HEK293 (cell line): ENCODE measurements at regions not wholly inside any gene's neighbourhood (a gene's known extent, or its start where the extent isn't known, plus 50 kb on each side); places are given as distances from the start of the nearest gene placed in this dataset.

Experiments
- CTCF ChIA-PET: fragments of 350-600 bp; formaldehyde crosslinking; extraction: SDS; loops from one replicate; lab custom pipeline; 2021; ENCODE audit warnings: antibody characterized with exemption; lab: Yijun Ruan, JAX
- POLR2A ChIA-PET: fragments of 300-600 bp; formaldehyde crosslinking; extraction: SDS; loops from one replicate; lab custom pipeline; 2020; ENCODE audit warnings: antibody characterized with exemption, inconsistent platforms; lab: Yijun Ruan, JAX
- H3K27ac ChIP-seq: fragments of 200-500 bp; sonication (Bioruptor generic); 2 replicates; pipeline ENCODE4 v1.5.1; 2014; ENCODE audit warnings: low read depth, low read length, control low read depth, inconsistent platforms; ENCODE audit errors: extremely low read depth
- H3K36me3 ChIP-seq, 2 experiments: fragments of 200-500 bp in 1 of 2; sonication (Bioruptor generic) in 1 of 2; 1 replicate in 1 of 2; 2 replicates in 1 of 2; pipeline ENCODE4 v1.5.1; 2014 to 2017; ENCODE audit warnings: inconsistent platforms in 2 of 2, low read length in 2 of 2; ENCODE audit not compliant: control insufficient read depth in 2 of 2, insufficient read depth in 1 of 2
- H3K4me1 ChIP-seq: fragments of 200-500 bp; sonication (Bioruptor generic); 2 replicates; pipeline ENCODE4 v1.5.1; 2014; ENCODE audit warnings: mild to moderate bottlenecking, low read length, inconsistent platforms; ENCODE audit not compliant: control insufficient read depth, insufficient read depth
- H3K4me3 ChIP-seq: 2 replicates; pipeline ENCODE4 v1.5.1; 2011; ENCODE audit warnings: low read depth, mild to moderate bottlenecking, control low read depth, low read length, moderate library complexity
- H3K9me3 ChIP-seq: fragments of 200-500 bp; sonication (Bioruptor generic); 2 replicates; pipeline ENCODE4 v1.5.1; 2014; ENCODE audit warnings: low read depth, low read length, inconsistent platforms; ENCODE audit not compliant: control insufficient read depth, insufficient read depth
- BCL11B ChIP-seq: fragments of 450-650 bp; formaldehyde crosslinking; IDR thresholded peaks from 2 replicates; pipeline ENCODE4 v1.5.1; 2016; ENCODE audit warnings: low read depth, missing biosample characterization, missing genetic modification characterization
- GLIS2 ChIP-seq: fragments of 450-650 bp; formaldehyde crosslinking; IDR thresholded peaks from 2 replicates; pipeline ENCODE4 v1.5.1; 2016; ENCODE audit warnings: missing biosample characterization, missing genetic modification characterization
- SCRT1 ChIP-seq: fragments of 450-650 bp; formaldehyde crosslinking; IDR thresholded peaks from 2 replicates; pipeline ENCODE4 v1.5.1; 2016; ENCODE audit warnings: missing biosample characterization, missing genetic modification characterization, borderline replicate concordance
- SP2 ChIP-seq: fragments of 450-650 bp; formaldehyde crosslinking; IDR thresholded peaks from 2 replicates; pipeline ENCODE4 v1.5.1; 2016; ENCODE audit warnings: missing biosample characterization, missing genetic modification characterization
- SP7 ChIP-seq: fragments of 450-650 bp; formaldehyde crosslinking; IDR thresholded peaks from 2 replicates; pipeline ENCODE4 v1.5.1; 2016; ENCODE audit warnings: missing biosample characterization, missing genetic modification characterization
- TRIM28 ChIP-seq: IDR thresholded peaks from 2 replicates; pipeline ENCODE4 v1.6.1; 2011; ENCODE audit warnings: low read length, control low read depth, borderline replicate concordance
- ZBTB17 ChIP-seq: fragments of 450-650 bp; formaldehyde crosslinking; IDR thresholded peaks from 2 replicates; pipeline ENCODE4 v1.5.1; 2016; ENCODE audit warnings: missing biosample characterization, missing genetic modification characterization
- ZBTB26 ChIP-seq: fragments of 450-650 bp; formaldehyde crosslinking; optimal IDR thresholded peaks from 2 replicates; pipeline ENCODE3; 2016; ENCODE audit warnings: missing biosample characterization, mild to moderate bottlenecking, missing genetic modification characterization
- ZBTB44 ChIP-seq: fragments of 450-650 bp; IDR thresholded peaks from 2 replicates; pipeline ENCODE4 v1.5.1; 2018; ENCODE audit warnings: missing biosample characterization, mild to moderate bottlenecking, missing genetic modification characterization
- ZFP41 ChIP-seq: fragments of 450-650 bp; formaldehyde crosslinking; IDR thresholded peaks from 2 replicates; pipeline ENCODE4 v1.5.1; 2016; ENCODE audit warnings: missing biosample characterization, missing genetic modification characterization, borderline replicate concordance
- ZNF155 ChIP-seq: fragments of 450-650 bp; formaldehyde crosslinking; IDR thresholded peaks from 2 replicates; pipeline ENCODE4 v1.5.1; 2016; ENCODE audit warnings: missing biosample characterization, missing genetic modification characterization
- ZNF174 ChIP-seq: fragments of 450-650 bp; formaldehyde crosslinking; IDR thresholded peaks from 2 replicates; pipeline ENCODE4 v1.5.0; 2017; ENCODE audit warnings: missing biosample characterization, mild to moderate bottlenecking, missing genetic modification characterization
- ZNF175 ChIP-seq: fragments of 450-650 bp; formaldehyde crosslinking; IDR thresholded peaks from 2 replicates; pipeline ENCODE4 v1.5.1; 2016; ENCODE audit warnings: missing biosample characterization, missing genetic modification characterization
- ZNF26 ChIP-seq: fragments of 450-650 bp; formaldehyde crosslinking; IDR thresholded peaks from 2 replicates; pipeline ENCODE4 v1.5.1; 2016; ENCODE audit warnings: missing biosample characterization, missing genetic modification characterization
- ZNF302 ChIP-seq: fragments of 450-650 bp; formaldehyde crosslinking; IDR thresholded peaks from 2 replicates; pipeline ENCODE4 v1.5.1; 2016; ENCODE audit warnings: missing biosample characterization, missing genetic modification characterization, low read depth
- ZNF37A ChIP-seq: fragments of 450-650 bp; IDR thresholded peaks from 2 replicates; pipeline ENCODE4 v1.5.1; 2018; ENCODE audit warnings: missing biosample characterization, missing genetic modification characterization
- ZNF391 ChIP-seq: fragments of 450-650 bp; formaldehyde crosslinking; IDR thresholded peaks from 2 replicates; pipeline ENCODE4 v1.5.1; 2016; ENCODE audit warnings: low read depth, missing biosample characterization, missing genetic modification characterization, borderline replicate concordance
- ZNF394 ChIP-seq: fragments of 450-650 bp; formaldehyde crosslinking; IDR thresholded peaks from 2 replicates; pipeline ENCODE4 v1.5.1; 2016; ENCODE audit warnings: missing biosample characterization, missing genetic modification characterization, mild to moderate bottlenecking, moderate library complexity, borderline replicate concordance
- ZNF48 ChIP-seq: fragments of 450-650 bp; formaldehyde crosslinking; IDR thresholded peaks from 2 replicates; pipeline ENCODE4 v1.5.1; 2016; ENCODE audit warnings: missing biosample characterization, missing genetic modification characterization
- ZNF529 ChIP-seq: fragments of 450-650 bp; formaldehyde crosslinking; IDR thresholded peaks from 2 replicates; pipeline ENCODE4 v1.5.1; 2017; ENCODE audit warnings: missing genetic modification characterization, missing biosample characterization; ENCODE audit not compliant: insufficient replicate concordance
- ZNF585B ChIP-seq: fragments of 450-650 bp; formaldehyde crosslinking; IDR thresholded peaks from 2 replicates; pipeline ENCODE4 v1.5.1; 2016; ENCODE audit warnings: missing biosample characterization, missing genetic modification characterization
- ZNF596 ChIP-seq: fragments of 450-650 bp; IDR thresholded peaks from 2 replicates; pipeline ENCODE4 v1.5.0; 2018; ENCODE audit warnings: missing biosample characterization, mild to moderate bottlenecking, missing genetic modification characterization, moderate library complexity
- ZNF621 ChIP-seq: fragments of 450-650 bp; formaldehyde crosslinking; IDR thresholded peaks from 2 replicates; pipeline ENCODE4 v1.5.1; 2017; ENCODE audit warnings: missing biosample characterization, missing genetic modification characterization
- ZNF626 ChIP-seq: fragments of 450-650 bp; sonication (Bioruptor Pico); formaldehyde crosslinking; IDR thresholded peaks from 2 replicates; pipeline ENCODE4 v1.5.1; 2018; ENCODE audit warnings: missing biosample characterization, missing genetic modification characterization, inconsistent platforms
- ZNF843 ChIP-seq: fragments of 450-650 bp; formaldehyde crosslinking; IDR thresholded peaks from 2 replicates; pipeline ENCODE4 v1.5.1; 2016; ENCODE audit warnings: missing biosample characterization, missing genetic modification characterization
- ZSCAN18 ChIP-seq: fragments of 450-650 bp; formaldehyde crosslinking; IDR thresholded peaks from 2 replicates; pipeline ENCODE4 v1.5.1; 2016; ENCODE audit warnings: missing biosample characterization, missing genetic modification characterization

GRCh38 chr7:34263168-34263567, 357.8 kb downstream of the BMPER start:
- TF ChIP-seq ZNF585B (no peak), ZNF26 (tag by site-specific recombination) (no peak), ZNF596 (tag by site-specific recombination) (no peak), SP2 (tag by site-specific recombination) (no peak), GLIS2 (tag by site-specific recombination) (no peak), ZNF37A (tag by site-specific recombination) (no peak), ZNF174 (tag by site-specific recombination) (no peak), ZBTB26 (no peak), ZNF626 (tag by site-specific recombination) (no peak), BCL11B (tag by site-specific recombination) (no peak)
- Histone ChIP-seq H3K4me1 (no peaks in the 10 kb centered on the region), H3K4me3 (no peak overlapping the region), H3K27ac (no peak overlapping the region), H3K9me3 (no peaks in the 10 kb centered on the region), H3K36me3 (no peaks in the 10 kb centered on the region)
- POLR2A ChIA-PET = no interaction called here
- CTCF ChIA-PET = no interaction called here

GRCh38 chr7:34269084-34269483, 363.7 kb downstream of the BMPER start:
- Histone ChIP-seq H3K4me1 (no peaks in the 10 kb centered on the region), H3K36me3 (no peaks in the 10 kb centered on the region), H3K4me3 (no peak overlapping the region), H3K9me3 (no peaks in the 10 kb centered on the region), H3K27ac (no peak overlapping the region)
- POLR2A ChIA-PET = no interaction called here
- TF ChIP-seq ZBTB17 (tag by site-specific recombination) (no peak), ZNF394 (tag by site-specific recombination) (no peak), ZNF843 (tag by site-specific recombination) (no peak), ZFP41 (tag by site-specific recombination) (no peak), ZNF175 (no peak), ZSCAN18 (no peak), SP7 (tag by site-specific recombination) (no peak), ZBTB44 (tag by site-specific recombination) (no peak), ZNF391 (tag by site-specific recombination) (no peak), ZNF48 (tag by site-specific recombination) (no peak), ZNF155 (tag by site-specific recombination) (no peak), SCRT1 (tag by site-specific recombination) (no peak), ZNF529 (no peak), ZNF621 (tag by site-specific recombination) (no peak), ZNF302 (no peak), TRIM28 (no peak), ZNF26 (tag by site-specific recombination) (no peak)
- CTCF ChIA-PET = no interaction called here
